Large intestine (tissue), 3 donors: ENCODE measurements at regions not wholly inside any gene's neighbourhood (a gene's known extent, or its start where the extent isn't known, plus 50 kb on each side); places are given as distances from the start of the nearest gene placed in this dataset.

ENCODE experiments used
- DNase-seq, 2 donors: peaks; one replicate each; pipeline versions ENCODE4 v3.0.0 to v3.0.0-alpha.2; 2013
- H3K27ac ChIP-seq: one replicate; pipeline ENCODE4 v1.5.1; 2013; ENCODE audit warnings: low read length
- H3K27me3 ChIP-seq: 2 replicates; pipeline ENCODE4 v1.6.1; 2013; ENCODE audit warnings: low read length; ENCODE audit not compliant: control insufficient read depth, insufficient read depth
- H3K36me3 ChIP-seq: 2 replicates; pipeline ENCODE4 v1.6.1; 2013; ENCODE audit warnings: low read length; ENCODE audit not compliant: control insufficient read depth, insufficient read depth
- H3K4me1 ChIP-seq: one replicate; pipeline ENCODE4 v1.6.1; 2013; ENCODE audit warnings: low read length; ENCODE audit not compliant: control insufficient read depth, insufficient read depth
- H3K4me3 ChIP-seq: one replicate; pipeline ENCODE4 v1.5.1; 2013; ENCODE audit warnings: low read length
- H3K9me3 ChIP-seq: one replicate; pipeline ENCODE4 v1.6.1; 2013; ENCODE audit warnings: mild to moderate bottlenecking, low read depth, low read length, moderate library complexity; ENCODE audit not compliant: control insufficient read depth
- whole genome bisulfite sequencing: methylation state at CpG from one replicate; pipeline ENCODE4 v1.1.5; 2013; ENCODE audit warnings: low lambda C conversion rate; ENCODE audit not compliant: insufficient coverage; 5-methylcytosine and 5-hydroxymethylcytosine counted together

DNA sequence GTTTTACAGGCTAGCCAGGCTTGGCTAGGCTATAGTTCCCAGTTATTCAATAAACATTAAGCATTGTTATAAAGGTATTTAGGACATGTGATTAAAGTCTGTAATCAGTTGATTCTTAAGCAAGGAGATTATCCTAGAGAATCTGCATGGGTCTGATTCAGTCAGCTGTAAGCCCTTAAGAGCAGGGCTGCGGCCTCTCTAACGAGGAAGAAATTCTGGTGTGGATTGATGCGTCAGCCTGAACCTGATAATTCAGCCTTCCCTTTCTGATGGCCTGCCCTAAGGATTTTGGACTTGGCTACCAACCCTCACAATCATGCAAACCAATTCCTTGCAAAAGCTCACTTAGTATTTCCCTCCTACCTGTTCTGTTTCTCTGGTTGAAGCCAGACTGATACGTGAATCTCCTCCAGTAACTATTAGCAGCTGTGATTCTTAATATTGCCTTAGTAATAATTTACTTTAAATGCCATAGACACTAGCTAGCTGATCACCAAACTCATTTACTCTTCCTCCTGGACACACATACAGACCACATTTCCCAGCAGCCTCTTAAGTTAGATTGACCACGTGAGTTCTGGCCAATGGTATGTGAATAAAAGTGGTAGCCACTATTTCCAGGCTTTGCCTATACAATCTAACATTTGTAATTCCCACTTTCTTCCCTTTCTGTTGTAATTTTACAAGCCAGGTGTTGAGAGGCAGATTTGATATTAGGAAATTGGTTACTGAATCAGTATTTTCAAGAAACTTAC lies 678.0 kb upstream of the INTU start:
- WGBS, result 92% methylated on average over 2 of the region's 5 CpGs
- no peaks in the 10 kb centered on the region for H3K36me3 ChIP-seq
- no peak overlapping the region for H3K27ac ChIP-seq

DNA sequence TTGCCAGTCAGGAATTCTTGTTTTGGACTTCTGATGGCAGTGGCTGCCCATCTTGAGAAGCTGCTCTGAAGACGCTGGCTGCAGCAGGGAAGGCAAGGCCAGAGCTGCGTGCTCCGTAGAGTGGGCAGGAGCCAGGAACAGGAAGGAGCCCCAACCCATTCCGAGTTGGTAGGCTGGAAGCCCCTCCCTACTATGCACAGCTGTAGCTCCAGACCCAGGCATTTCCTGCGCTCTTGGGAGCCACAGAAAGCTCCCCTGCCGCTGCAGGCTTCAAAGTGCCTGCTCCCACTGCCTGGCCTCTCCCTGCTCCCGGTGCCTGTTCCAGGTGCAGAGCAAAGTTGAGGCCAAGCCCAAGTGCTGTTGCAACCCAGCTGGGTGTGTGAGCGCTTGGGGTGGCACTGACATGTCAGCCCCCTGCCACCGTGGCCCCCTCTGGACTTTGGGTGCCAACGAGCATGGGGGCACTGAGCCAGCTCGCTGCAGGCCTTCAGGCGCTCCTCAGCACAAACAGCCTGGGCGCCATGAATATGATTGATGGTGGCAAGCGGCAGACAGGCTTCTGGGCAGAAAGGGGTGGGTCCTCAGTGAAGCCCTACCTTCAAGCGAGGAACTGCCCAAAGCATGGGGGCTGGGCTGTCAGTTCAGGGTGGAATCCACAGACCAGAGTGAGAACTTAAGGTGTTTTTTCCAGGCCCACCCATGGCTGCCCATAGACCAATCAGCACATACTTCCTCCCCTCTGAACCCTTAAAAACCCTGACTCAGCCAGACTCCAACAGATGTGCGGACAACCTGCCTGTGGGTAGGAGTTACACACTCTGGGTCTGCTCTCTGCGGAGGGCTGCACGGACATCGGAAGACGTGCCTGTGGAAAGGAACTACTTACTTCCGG lies 677.2 kb upstream of the INTU start:
- Histone ChIP-seq H3K4me3 (no peak overlapping the region), H3K4me1 (no peaks in the 10 kb centered on the region), H3K9me3 (peaks cover 10% of the 10 kb centered on the region), H3K36me3 (no peaks in the 10 kb centered on the region), H3K27ac (no peak overlapping the region), H3K27me3 (no peaks in the 10 kb centered on the region)
- no CpG with 5 or more reads among the region's 21 CpGs for whole genome bisulfite sequencing
- no peak for DNase-seq

More for the DNA sequence above, 678.0 kb upstream of the INTU start:
- H3K4me1 ChIP-seq, result no peaks in the 10 kb centered on the region
- no peak for DNase-seq
- no peak overlapping the region for H3K4me3 ChIP-seq
- H3K9me3 ChIP-seq, result peaks cover 10% of the 10 kb centered on the region
- no peaks in the 10 kb centered on the region for H3K27me3 ChIP-seq

DNA sequence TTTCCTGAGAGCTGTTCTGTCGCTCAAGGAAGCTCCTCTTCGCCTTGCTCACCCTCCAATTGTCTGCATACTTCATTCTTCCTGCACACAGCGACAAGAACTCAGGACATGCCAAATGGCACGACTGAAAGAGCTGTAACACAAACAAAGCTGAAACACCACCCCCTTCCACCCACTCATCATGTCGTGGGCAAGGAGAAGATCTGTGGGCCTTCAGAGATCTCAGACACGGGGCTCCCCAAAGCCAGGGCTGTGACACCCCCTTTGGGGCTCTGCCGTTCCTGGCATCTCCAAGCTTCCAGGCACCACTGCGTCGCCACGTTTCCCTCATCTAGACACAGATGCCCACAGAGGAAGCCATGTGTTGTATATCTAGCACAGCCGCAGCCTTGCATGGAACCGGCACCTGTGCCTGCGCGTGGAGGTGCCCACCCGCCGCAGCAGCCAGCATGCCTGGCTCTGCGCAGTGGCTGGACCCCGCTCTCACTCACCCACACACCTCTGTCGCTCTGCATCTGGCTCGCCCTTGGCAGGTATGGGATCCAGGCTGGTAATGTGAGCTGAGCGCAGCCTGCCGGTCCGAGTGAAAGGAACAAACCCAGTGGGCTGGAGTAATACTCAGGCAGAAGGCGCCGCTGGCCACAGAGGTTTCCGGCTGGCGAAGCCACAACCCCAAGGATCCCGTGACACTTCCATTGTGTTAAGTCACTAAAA lies 676.4 kb upstream of the INTU start:
- 80% methylated on average over 1 of the region's 28 CpGs for WGBS
- H3K9me3 ChIP-seq, result peaks cover 10% of the 10 kb centered on the region
- no peak overlapping the region for H3K27ac ChIP-seq
- H3K4me3 ChIP-seq, result no peak overlapping the region
- no peaks in the 10 kb centered on the region for H3K4me1 ChIP-seq
- H3K36me3 ChIP-seq, result no peaks in the 10 kb centered on the region
- no peak for DNase-seq
- no peaks in the 10 kb centered on the region for H3K27me3 ChIP-seq

DNA sequence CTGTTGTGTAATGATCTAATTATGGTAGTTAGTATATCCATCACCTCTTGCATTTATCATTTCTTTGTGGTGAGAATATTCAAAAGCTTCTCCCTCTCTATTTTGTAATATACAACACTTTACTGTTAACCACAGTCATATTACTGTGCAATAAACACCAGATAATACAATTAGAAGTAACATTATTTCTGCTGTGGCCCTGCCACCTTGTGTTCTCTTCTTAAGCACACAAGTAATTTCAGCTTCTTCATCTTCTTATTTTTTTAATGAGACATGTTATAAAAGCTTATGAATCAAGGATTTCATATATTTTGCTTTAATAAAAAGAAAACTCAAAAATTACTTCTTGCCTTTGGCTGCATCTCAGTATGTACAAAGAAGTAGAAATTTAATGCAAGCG lies 675.2 kb upstream of the INTU start:
- no peak for DNase-seq
- 100% methylated on average over 1 of the region's 1 CpG for WGBS
- Histone ChIP-seq H3K4me3 (no peak overlapping the region), H3K36me3 (no peaks in the 10 kb centered on the region), H3K27ac (no peak overlapping the region), H3K9me3 (peaks cover 10% of the 10 kb centered on the region), H3K27me3 (no peaks in the 10 kb centered on the region), H3K4me1 (no peaks in the 10 kb centered on the region)

DNA sequence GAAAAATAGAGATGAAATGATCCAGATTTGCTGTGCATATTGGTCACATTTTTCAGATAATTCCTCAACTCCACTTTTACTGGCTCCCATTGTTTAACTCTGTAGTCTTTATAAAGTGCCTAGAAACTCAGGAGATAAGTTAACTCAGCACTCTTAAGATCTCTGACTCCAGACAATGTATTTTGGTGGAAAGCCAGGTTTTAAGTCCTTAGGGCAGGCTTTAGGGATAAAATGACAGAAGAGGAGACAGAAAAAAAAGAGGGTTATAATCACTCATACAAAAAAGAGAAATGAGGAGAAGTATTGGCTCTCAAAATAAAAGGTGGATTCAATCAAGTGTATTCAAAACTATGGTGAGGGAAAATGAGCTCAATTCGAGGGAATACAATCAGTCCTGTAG lies 674.8 kb upstream of the INTU start:
- Histone ChIP-seq H3K27ac (no peak overlapping the region), H3K4me3 (no peak overlapping the region), H3K9me3 (peaks cover 10% of the 10 kb centered on the region), H3K4me1 (no peaks in the 10 kb centered on the region), H3K27me3 (no peaks in the 10 kb centered on the region), H3K36me3 (no peaks in the 10 kb centered on the region)
- DNase-seq, result no peak
- WGBS, result 86% methylated on average over 1 of the region's 1 CpG

DNA sequence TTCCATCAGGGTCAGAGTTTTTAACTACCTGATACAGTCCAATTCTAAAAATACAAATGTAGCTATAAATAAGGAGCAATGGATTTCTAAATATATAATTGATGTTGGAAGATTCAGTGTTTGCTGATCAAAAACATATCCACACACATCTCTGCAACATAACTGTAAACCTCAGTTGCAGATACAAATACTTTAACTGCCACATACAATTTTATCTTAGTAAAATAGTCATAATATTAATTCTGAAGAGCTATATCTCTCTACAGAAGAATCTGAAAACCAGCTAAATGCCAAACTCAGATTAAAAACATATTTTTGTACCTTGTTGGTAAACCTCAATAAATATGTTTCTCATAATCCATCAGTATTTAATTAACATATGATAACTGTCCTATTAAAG lies 674.3 kb upstream of the INTU start:
- H3K27me3 ChIP-seq, result no peaks in the 10 kb centered on the region
- H3K4me3 ChIP-seq, result no peak overlapping the region
- peaks cover 10% of the 10 kb centered on the region for H3K9me3 ChIP-seq
- no peak for DNase-seq
- H3K4me1 ChIP-seq, result no peaks in the 10 kb centered on the region
- no peak overlapping the region for H3K27ac ChIP-seq
- H3K36me3 ChIP-seq, result no peaks in the 10 kb centered on the region

DNA sequence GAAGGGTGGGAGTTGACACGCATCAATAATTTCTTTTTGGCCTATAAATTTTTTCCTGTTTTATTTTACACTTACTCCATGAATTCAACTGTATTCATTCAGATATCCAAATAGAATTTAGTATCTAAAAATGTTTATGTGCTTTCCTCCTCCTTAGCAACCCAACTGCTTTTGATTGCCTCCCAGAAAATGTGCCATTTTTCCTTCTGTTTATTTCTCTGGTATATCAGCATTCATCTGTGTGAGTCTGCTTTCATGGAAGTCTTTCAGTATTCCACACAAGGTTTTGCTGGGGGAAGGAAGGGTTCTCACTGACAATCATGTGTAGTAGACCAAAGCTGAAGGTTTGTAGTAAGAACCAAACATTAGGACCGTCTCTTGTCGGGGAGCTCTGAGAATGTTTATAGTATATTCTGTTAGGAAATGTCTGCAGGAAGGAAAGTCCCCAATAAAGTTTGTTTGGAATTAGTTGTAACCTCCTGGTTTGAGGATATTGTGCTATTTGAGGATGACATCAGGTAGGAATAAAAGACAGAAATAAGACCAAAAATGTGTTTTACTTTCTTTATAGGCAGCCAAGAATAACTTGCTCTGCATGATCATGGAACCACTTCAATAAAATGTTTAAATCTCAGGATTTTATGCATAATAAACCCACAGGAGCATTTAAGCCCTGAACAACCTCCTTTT lies 673.6 kb upstream of the INTU start:
- no peak for DNase-seq
- Histone ChIP-seq H3K4me3 (no peak overlapping the region), H3K27me3 (no peaks in the 10 kb centered on the region), H3K27ac (no peak overlapping the region), H3K36me3 (no peaks in the 10 kb centered on the region), H3K4me1 (no peaks in the 10 kb centered on the region), H3K9me3 (peaks cover 10% of the 10 kb centered on the region)
- 88% methylated on average over 3 of the region's 3 CpGs for WGBS

DNA sequence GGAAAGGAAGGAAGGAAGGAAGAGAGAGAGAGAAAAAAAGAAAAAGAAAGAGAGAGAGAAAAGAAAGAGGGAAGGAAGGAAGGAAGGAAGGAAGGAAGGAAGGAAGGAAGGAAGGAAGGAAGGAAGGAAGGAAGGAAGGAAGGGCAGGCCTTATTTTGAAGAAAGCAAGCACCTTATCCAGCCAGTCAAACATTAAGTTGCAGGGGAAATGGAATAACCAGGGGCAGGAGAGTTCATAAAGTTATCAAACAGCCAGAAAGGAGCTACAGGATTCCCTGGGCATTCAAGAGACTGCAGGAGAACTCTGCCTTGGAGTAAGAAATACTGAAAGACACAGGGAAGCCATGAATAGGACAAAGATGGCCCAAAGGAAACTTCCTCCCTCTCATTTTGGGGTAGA lies 672.0 kb upstream of the INTU start:
- no peak overlapping the region for H3K4me3 ChIP-seq
- no peaks in the 10 kb centered on the region for H3K36me3 ChIP-seq

DNA sequence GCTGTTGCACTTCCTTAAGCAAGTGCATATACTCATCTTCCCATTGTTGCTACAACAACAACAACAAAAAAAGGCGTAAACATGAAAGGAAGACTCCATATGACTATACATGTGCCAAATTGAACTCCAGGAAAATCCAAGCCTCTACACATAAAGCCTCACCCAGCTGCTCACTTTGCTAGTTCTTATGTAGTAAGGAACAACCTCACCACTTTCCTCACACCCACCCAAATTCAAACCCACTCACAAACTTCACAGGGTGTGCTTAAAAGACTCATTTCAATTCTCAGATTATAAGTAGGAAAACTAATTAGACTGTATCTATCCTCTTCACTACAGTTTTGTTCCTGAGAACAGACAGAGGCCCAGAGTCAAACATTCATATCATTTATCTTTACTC lies 671.1 kb upstream of the INTU start:
- no peak overlapping the region for H3K4me3 ChIP-seq
- H3K27me3 ChIP-seq, result no peaks in the 10 kb centered on the region
- no peaks in the 10 kb centered on the region for H3K36me3 ChIP-seq
- no peak overlapping the region for H3K27ac ChIP-seq
- no peaks in the 10 kb centered on the region for H3K4me1 ChIP-seq
- no peak for DNase-seq
- peaks cover under 1% of the 10 kb centered on the region for H3K9me3 ChIP-seq
- WGBS, result no CpG with 5 or more reads among the region's 1 CpG

More for the DNA sequence above, 672.0 kb upstream of the INTU start:
- Histone ChIP-seq H3K4me1 (no peaks in the 10 kb centered on the region), H3K27ac (no peak overlapping the region), H3K27me3 (no peaks in the 10 kb centered on the region), H3K9me3 (peaks cover 6% of the 10 kb centered on the region)
- no peak for DNase-seq

DNA sequence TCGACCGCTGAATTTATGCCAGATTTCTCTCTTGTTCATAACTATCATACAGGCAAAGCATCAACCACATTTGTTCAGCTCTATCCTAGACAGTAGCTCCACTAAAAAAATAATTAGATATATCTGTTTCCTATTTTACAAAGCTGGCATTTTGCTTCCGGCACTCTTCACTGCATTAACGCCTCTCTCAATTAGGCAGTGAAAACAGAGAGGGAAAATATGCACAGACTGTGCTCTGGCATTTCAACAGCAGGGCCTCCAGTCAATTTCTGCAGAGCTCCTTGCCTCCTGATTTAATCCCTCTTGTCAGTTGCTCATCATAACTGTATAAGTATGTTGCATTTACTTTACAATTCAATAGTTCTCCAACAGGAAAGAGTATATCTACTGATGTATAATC lies 666.9 kb upstream of the INTU start:
- no peaks in the 10 kb centered on the region for H3K4me1 ChIP-seq
- H3K4me3 ChIP-seq, result no peak overlapping the region
- no peak overlapping the region for H3K27ac ChIP-seq
- H3K27me3 ChIP-seq, result no peaks in the 10 kb centered on the region
- DNase-seq, result no peak
- H3K36me3 ChIP-seq, result no peaks in the 10 kb centered on the region
- H3K9me3 ChIP-seq, result no peaks in the 10 kb centered on the region
- no CpG with 5 or more reads among the region's 4 CpGs for WGBS
